Vagina (tissue), 2 donors: ENCODE measurements at regions not wholly inside any gene's neighbourhood (a gene's known extent, or its start where the extent isn't known, plus 50 kb on each side); places are given as distances from the start of the nearest gene placed in this dataset.

Source experiments
- CTCF ChIP-seq, 3 experiments: fragments of 450-650 bp in 2 of 3; fragments of 200-600 bp in 1 of 3; sonication (generic) in 1 of 3; IDR thresholded peaks; one replicate each; pipeline ENCODE4 v1.5.1; 2017 to 2019; ENCODE audit warnings: antibody characterized with exemption in 3 of 3, mild to moderate bottlenecking in 2 of 3, moderate library complexity in 2 of 3
- POLR2A ChIP-seq, 2 donors: fragments of 450-650 bp; IDR thresholded peaks; one replicate each; pipeline ENCODE4 v1.6.1; 2017; ENCODE audit warnings: antibody characterized with exemption in 2 of 2, mild to moderate bottlenecking in 2 of 2, moderate library complexity in 2 of 2
- POLR2AphosphoS5 ChIP-seq, 2 donors: sonication (generic); formaldehyde crosslinking; IDR thresholded peaks; one replicate each; pipeline ENCODE4 v1.9.0; 2017; ENCODE audit warnings: antibody characterized with exemption in 2 of 2, mild to moderate bottlenecking in 2 of 2, low read depth in 1 of 2; ENCODE audit not compliant: insufficient read depth in 1 of 2

- TF ChIP-seq CTCF (IDR thresholded peaks at IDR 0.05) (no peak), POLR2AphosphoS5 (IDR thresholded peaks at IDR 0.05; ENCODE audit: insufficient read depth in 1 of 2, low read depth in 1 of 2) (no peak), POLR2A (IDR thresholded peaks at IDR 0.05) (no peak)
These were observed 280.5 kb downstream of the PCNX1 start for GRCh38 chr14:71187633-71188356.
